GM10248 (cell line): ENCODE measurements at regions not wholly inside any gene's neighbourhood (a gene's known extent, or its start where the extent isn't known, plus 50 kb on each side); places are given as distances from the start of the nearest gene placed in this dataset.
"Not testable (repeated sequence)": the region's sequence is repeated elsewhere in the genome, so short reads cannot be mapped to it uniquely, and the experiment has no call there.

Experiments used
- CTCF ChIA-PET: fragments of 300-600 bp; sonication (Branson Sonifier 250); formaldehyde crosslinking; extraction: SDS; loops from one replicate; lab custom pipeline; 2021; ENCODE audit warnings: antibody characterized with exemption; lab: Yijun Ruan, JAX
- POLR2A ChIA-PET: fragments of 350-650 bp; sonication (Branson Sonifier 250); formaldehyde crosslinking; extraction: SDS; loops from one replicate; lab custom pipeline; 2020; ENCODE audit warnings: antibody characterized with exemption; lab: Yijun Ruan, JAX
- DNase-seq: peaks from one replicate; pipeline ENCODE4 v3.0.0; 2012; ENCODE audit errors: extremely low spot score
- TF ChIP-seq, protein P1 (sequence below): IDR thresholded peaks from 2 replicates; pipeline ENCODE4 v1.5.1; 2012; ENCODE audit warnings: mild to moderate bottlenecking, low read depth; ENCODE audit errors: extremely low read depth, missing control alignments, control extremely low read depth

- no peak for DNase-seq
- TF ChIP-seq, protein P1, sequence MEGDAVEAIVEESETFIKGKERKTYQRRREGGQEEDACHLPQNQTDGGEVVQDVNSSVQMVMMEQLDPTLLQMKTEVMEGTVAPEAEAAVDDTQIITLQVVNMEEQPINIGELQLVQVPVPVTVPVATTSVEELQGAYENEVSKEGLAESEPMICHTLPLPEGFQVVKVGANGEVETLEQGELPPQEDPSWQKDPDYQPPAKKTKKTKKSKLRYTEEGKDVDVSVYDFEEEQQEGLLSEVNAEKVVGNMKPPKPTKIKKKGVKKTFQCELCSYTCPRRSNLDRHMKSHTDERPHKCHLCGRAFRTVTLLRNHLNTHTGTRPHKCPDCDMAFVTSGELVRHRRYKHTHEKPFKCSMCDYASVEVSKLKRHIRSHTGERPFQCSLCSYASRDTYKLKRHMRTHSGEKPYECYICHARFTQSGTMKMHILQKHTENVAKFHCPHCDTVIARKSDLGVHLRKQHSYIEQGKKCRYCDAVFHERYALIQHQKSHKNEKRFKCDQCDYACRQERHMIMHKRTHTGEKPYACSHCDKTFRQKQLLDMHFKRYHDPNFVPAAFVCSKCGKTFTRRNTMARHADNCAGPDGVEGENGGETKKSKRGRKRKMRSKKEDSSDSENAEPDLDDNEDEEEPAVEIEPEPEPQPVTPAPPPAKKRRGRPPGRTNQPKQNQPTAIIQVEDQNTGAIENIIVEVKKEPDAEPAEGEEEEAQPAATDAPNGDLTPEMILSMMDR = no peak
- ChIA-PET CTCF (interaction anchor here (1.1 to 1.3 kb wide), 2 partner anchors 96 to 533 kb away, joined by 3 read pairs; no protein-coding TSS in a partner anchor), POLR2A (no interaction called here)
Observed at GRCh38 chr1:76687307-76688175, 179.7 kb upstream of the ST6GALNAC5 start.

- TF ChIP-seq, protein P1 = no peak
- CTCF ChIA-PET = interaction anchor here (2.4 kb wide), 1 partner anchor 14 kb away, joined by 6 read pairs; no protein-coding TSS in a partner anchor
- no peak for DNase-seq
- POLR2A ChIA-PET = no interaction called here
Observed at GRCh38 chr1:76690766-76691165, 176.5 kb upstream of the ST6GALNAC5 start.

DNA sequence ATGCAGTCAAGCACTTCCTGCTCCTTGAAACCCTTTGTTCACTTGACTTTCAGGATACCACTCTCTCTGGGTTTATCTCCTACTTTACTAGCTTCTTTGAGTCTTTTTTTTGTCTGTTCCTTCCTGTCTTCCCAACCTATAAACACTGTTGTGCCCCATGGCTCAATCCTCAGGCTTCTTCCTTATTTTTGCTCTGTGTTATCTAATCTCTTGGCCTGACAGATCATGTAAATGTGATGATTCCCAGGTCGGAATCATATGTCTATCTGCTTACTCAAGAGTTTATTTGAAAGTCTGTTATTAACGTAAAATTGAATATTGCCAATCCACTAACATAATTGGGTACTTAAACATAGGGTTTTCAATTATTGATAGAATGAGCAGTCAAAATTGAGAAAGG lies 171.7 kb upstream of the ST6GALNAC5 start:
- ChIA-PET POLR2A (no interaction called here), CTCF (interaction anchor here (1.0 kb wide), 1 partner anchor 13 kb away, joined by 4 read pairs; no protein-coding TSS in a partner anchor)
- DNase-seq = no peak
- TF ChIP-seq, protein P1 = no peak

GRCh38 chr1:76697361-76697760 lies 169.9 kb upstream of the ST6GALNAC5 start:
- ChIA-PET CTCF (no interaction called here), POLR2A (no interaction called here)
- DNase-seq = no peak
- TF ChIP-seq, protein P1 = no peak

- CTCF ChIA-PET = not testable (repeated sequence)
Observed at GRCh38 chr1:76699646-76700045, 167.6 kb upstream of the ST6GALNAC5 start.

DNA sequence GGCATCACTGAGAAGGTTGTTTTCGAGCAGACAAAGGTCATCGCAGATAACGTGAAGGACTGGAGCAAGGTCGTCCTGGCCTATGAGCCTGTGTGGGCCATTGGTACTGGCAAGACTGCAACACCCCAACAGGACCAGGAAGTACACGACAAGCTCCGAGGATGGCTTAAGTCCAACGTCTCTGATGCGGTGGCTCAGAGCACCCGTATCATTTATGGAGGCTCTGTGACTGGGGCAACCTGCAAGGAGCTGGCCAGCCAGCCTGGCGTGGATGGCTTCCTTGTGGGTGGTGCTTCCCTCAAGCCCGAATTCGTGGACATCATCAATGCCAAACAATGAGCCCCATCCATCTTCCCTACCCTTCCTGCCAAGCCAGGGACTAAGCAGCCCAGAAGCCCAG lies 167.1 kb upstream of the ST6GALNAC5 start:
- DNase-seq, CTCF ChIA-PET, POLR2A ChIA-PET: not testable (repeated sequence)

More at GRCh38 chr1:76699646-76700045, 167.6 kb upstream of the ST6GALNAC5 start:
- POLR2A ChIA-PET, DNase-seq: not testable (repeated sequence)

GRCh38 chr1:76705560-76705959 lies 161.7 kb upstream of the ST6GALNAC5 start:
- TF ChIP-seq, protein P1 = no peak
- ChIA-PET CTCF (interaction anchor here (1.4 kb wide), 1 partner anchor 15 kb away, joined by 6 read pairs; no protein-coding TSS in a partner anchor), POLR2A (no interaction called here)
- DNase-seq = no peak

GRCh38 chr1:76713535-76713934 lies 153.7 kb upstream of the ST6GALNAC5 start:
- ChIA-PET CTCF (no interaction called here), POLR2A (no interaction called here)
- TF ChIP-seq, protein P1 = no peak
- no peak for DNase-seq
